ENCODE measurements at regions not wholly inside any gene's neighbourhood (a gene's known extent, or its start where the extent isn't known, plus 50 kb on each side); places are given as distances from the start of the nearest gene placed in this dataset.
"Not testable (repeated sequence)": the region's sequence is repeated elsewhere in the genome, so short reads cannot be mapped to it uniquely, and the experiment has no call there.

- H3K4me3 ChIP-seq (ENCODE audit: low read length): peak overlapping the region; percentile 13
- TF ChIP-seq CTCF (IDR thresholded peaks at IDR 0.05; ENCODE audit: insufficient read depth, low read depth, low read length, missing control alignments): peak; percentile 91
These were observed 73.2 kb upstream of the NCKAP5 start for GRCh38 chr2:133641497-133641896.

GRCh38 chr2:133641942-133642725 lies 73.9 kb upstream of the NCKAP5 start:
- H3K4me3 ChIP-seq (ENCODE audit: low read length): no peak overlapping the region
- DNase-seq (ENCODE audit: low read depth): peak; percentile 20
- TF ChIP-seq CTCF (IDR thresholded peaks at IDR 0.05; ENCODE audit: insufficient read depth, low read depth, low read length, missing control alignments): no peak

More at GRCh38 chr2:133641497-133641896, 73.2 kb upstream of the NCKAP5 start:
- peak; percentile 99 for DNase-seq (ENCODE audit: low read depth)

- no peak for TF ChIP-seq CTCF (IDR thresholded peaks at IDR 0.05; ENCODE audit: insufficient read depth, low read depth, low read length, missing control alignments)
- no peak overlapping the region for H3K4me3 ChIP-seq (ENCODE audit: low read length)
- DNase-seq (ENCODE audit: low read depth): no peak
These were observed 74.5 kb upstream of the NCKAP5 start for GRCh38 chr2:133642791-133643191.

- DNase-seq (ENCODE audit: low read depth): no peak
- H3K4me3 ChIP-seq (ENCODE audit: low read length): no peak overlapping the region
- no peak for TF ChIP-seq CTCF (IDR thresholded peaks at IDR 0.05; ENCODE audit: insufficient read depth, low read depth, low read length, missing control alignments)
These were observed 75.6 kb upstream of the NCKAP5 start for GRCh38 chr2:133643863-133644262.

GRCh38 chr2:133644846-133645245 lies 76.6 kb upstream of the NCKAP5 start:
- TF ChIP-seq CTCF (IDR thresholded peaks at IDR 0.05; ENCODE audit: insufficient read depth, low read depth, low read length, missing control alignments): no peak
- no peak overlapping the region for H3K4me3 ChIP-seq (ENCODE audit: low read length)

GRCh38 chr2:133647386-133647785 lies 79.1 kb upstream of the NCKAP5 start:
- not testable (repeated sequence) for H3K4me3 ChIP-seq (ENCODE audit: low read length); DNase-seq (ENCODE audit: low read depth)

More at GRCh38 chr2:133644846-133645245, 76.6 kb upstream of the NCKAP5 start:
- no peak for DNase-seq (ENCODE audit: low read depth)

GRCh38 chr2:133651861-133652260 lies 83.6 kb upstream of the NCKAP5 start:
- TF ChIP-seq CTCF (IDR thresholded peaks at IDR 0.05; ENCODE audit: insufficient read depth, low read depth, low read length, missing control alignments): no peak

More at GRCh38 chr2:133651861-133652260, 83.6 kb upstream of the NCKAP5 start:
- H3K4me3 ChIP-seq (ENCODE audit: low read length): no peak overlapping the region
- DNase-seq (ENCODE audit: low read depth): peak; percentile 59

Data from epithelial cell of esophagus (primary cell).